Superior temporal gyrus (tissue), 1 donor: ENCODE measurements at regions not wholly inside any gene's neighbourhood (a gene's known extent, or its start where the extent isn't known, plus 50 kb on each side); places are given as distances from the start of the nearest gene placed in this dataset.
"Not testable (repeated sequence)": the region's sequence is repeated elsewhere in the genome, so short reads cannot be mapped to it uniquely, and the experiment has no call there.

Experiments used
- DNase-seq: peaks from one replicate; pipeline ENCODE4 v3.0.0-alpha.2; 2016; ENCODE audit errors: extremely low spot score

DNA sequence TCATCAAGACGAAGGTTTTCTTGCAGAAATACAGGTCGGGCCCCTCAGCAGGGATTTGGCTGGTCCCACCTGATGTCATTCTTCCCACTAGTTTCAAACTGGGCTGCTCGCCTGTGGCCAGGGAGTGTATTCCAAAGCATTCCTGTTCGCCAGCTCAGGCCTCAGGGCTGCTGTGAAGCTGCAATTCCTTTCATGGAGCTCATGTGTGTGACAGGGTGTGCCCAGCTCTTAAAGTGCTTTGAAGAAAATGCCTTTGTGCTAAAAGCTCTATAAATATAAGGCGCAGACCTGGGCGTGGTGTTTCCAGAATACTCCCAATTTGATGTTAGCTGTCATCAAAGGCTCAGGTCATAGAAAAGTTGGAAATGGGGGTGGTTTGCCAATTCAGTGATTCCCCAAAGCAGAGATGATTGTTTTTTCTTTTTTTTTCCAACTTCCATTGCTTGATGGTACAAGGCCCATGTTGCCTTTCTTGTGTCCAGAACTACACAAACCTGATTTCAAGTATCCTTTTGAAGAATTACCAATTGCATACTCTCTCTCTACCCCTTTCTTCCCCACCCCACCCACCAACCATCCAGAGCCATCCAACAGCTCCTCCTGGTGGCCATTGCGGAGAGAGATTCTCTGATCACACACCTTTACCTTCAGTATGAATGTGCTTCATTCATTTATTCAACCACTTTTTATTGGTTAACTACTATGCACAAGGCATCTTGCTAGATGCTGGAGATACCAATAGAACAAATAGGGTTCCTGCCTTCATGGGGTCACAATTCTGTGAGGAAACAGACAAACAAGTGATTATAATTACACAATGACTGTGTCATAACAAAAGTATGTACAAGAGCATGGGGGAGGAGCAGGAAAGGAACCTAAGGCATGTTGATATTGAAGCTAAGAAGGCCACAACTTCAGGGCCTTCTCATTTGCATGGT lies 297.3 kb upstream of the LYZL1 start:
- no peak for DNase-seq

DNA sequence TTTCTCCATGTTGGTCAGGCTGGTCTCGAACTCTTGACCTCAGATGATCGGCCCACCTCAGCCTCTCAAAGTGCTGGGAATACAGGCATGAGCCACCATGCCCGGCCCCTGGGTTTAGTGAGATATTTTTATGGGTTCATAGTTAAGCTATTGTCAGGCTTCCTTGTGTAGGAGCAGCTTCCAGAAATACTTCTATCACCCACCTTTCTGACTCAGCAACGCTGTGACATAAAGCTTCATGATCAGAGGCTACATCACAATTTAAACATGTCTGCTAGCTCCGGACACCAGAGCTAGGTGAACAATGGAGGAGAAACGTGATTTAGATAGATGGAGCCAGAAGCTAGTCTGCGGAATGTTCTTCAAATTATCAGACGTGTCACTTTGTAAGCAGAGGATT lies 295.8 kb upstream of the LYZL1 start:
- no peak for DNase-seq

DNA sequence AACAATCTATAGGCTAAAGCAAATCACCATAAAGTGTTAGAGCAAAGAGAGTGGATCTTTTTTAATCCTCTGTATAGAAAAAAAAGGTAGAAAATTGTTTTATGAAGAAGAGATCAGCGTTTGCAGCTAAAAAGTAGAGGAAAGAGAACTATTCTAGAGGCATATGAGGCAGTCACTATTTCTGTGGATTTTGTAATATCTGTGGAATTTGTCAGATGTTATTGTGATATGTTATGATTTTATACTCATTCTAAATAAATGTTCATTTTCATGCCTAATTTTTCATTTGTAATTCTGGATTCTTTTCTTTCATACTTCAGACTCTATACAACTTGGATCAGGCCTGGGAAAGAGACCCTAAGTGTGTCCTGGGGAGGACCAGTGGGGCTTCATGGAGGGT lies 295.0 kb upstream of the LYZL1 start:
- no peak for DNase-seq

DNA sequence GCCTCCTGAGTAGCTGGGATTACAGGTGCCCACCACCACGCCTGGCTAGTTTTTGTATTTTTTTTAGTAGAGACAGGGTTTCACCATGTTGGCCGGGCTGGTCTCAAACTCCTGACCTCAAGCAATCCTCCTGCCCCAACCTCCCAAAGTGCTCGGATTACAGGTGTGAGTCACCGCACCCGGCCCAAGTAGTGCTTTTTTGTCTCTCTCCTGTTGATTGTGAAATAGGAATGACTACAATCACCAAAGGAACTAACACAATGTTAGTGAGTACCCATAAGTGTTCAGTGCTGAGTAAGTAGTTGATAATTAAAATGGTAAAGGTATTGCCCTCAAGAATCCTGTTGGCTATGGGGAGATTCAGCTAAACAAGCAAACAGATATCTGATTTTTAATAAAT lies 294.1 kb upstream of the LYZL1 start:
- not testable (repeated sequence) for DNase-seq

DNA sequence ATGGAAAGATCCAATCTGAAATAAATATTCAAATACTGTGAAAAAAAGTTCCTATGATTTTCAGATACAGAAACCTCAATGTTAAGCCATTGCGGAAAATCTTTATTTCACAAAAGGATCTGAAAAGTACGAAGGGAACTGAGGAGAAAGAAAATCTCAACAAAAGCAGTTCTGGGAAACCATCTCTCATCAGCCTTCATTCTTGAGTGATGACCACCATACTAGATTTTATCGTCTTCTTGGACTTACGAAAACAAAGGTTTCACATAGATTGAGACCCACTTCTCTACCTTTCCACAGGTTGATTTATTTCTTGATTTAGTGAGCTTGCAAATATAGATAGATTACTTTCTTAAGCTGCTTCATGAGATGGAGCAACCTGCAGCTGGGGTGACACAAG lies 293.4 kb upstream of the LYZL1 start:
- DNase-seq, result no peak

DNA sequence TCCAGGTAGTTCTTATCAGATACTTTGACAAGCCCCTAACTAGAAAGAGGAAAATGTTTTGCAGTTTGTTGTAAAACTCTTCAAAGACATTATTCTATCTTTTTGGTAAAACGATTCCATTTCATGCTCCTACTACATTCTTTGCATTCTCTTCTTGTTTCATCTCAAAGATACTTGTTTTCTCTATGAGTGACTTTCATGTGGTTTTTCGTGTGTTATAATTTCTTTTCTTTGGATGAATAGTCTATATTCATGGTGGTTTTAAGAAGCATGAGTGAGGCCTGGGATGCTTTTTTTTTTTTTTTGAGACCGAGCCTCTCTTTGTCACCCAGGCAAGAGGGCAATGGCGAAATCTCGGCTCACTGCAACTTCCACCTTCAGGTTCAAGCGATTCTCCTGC lies 292.5 kb upstream of the LYZL1 start:
- DNase-seq, result no peak

DNA sequence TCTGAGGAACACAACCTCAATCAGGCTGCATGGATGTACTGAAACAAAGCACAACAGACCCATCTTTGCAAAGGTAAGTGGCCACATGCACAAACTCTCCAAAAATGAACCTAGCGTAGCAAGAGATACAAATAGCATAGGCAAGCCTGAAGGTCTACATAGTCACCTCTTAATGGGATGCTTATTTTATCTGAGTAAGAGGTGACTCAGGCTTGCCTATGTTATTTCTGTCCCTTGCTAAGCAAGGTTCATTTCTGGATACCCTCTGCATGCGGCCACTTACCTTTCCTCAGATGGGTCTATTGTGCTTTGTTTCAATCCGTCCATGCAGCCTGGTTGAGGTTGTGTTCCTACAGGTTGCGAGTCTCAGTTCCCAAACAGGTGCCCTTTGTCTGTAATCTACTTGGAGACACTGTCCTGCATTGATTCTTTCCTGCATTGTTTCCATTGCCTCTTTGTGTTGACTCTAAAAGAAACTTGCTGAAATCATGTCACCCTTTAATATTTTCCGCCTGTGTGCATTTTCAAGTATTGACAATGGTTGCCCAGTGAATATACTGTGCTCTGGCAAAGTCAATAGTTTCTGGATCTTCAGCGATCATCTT lies 291.8 kb upstream of the LYZL1 start:
- DNase-seq, result no peak

DNA sequence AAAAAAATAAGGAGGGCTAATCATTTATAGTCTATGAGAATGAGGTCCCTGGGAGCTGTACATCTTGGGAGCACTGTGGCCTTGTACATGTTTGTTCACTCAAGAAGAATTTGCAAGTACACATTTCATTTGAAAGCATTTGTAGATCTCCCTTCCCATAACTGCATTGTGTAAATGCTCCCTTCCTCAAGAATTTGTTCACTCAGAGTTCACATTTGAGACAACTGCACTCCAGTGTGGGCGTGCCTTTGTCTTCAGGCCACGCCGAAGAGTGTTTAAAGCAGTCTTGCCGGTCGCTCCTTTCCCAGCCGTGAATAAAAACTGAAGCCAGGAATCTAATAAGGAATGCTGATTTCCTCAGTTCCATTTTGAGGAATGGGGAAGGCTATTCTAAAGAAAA lies 291.1 kb upstream of the LYZL1 start:
- DNase-seq, result no peak

DNA sequence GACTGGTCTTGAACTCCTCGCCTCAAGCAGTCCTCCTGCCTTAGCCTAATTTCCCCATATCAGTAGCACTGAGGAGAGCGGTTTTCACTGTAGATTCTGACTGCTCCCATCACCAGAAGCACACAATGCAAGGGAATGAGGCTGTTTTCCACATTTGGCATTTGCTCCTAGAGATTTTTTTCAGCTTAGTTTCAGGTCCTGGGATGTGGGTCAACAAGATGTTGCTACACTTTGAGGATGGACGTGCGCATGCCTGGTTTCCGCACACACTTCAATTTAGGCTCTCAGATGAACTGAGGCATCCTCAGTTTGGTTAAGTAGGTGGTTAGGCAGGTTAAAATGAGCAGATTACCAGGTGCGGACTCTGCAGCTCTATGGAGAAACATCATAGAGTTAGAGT lies 287.1 kb upstream of the LYZL1 start:
- no peak for DNase-seq

DNA sequence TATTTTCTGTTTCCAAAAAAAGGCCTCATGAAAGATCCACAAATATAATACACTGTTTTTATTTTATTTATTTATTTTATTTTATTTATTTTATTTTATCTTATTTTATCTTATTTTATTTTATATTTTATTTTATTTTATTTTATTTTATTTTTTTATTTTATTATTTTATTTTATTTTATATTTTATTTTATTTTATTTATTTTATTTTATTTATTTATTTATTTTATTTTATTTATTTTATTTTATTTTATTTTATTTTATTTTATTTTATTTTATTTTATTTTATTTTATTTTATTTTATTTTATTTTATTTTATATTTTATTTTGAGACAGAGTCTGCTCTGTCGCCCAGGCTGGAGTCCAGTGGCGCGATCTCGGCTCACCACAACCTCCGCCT lies 285.9 kb upstream of the LYZL1 start:
- not testable (repeated sequence) for DNase-seq

DNA sequence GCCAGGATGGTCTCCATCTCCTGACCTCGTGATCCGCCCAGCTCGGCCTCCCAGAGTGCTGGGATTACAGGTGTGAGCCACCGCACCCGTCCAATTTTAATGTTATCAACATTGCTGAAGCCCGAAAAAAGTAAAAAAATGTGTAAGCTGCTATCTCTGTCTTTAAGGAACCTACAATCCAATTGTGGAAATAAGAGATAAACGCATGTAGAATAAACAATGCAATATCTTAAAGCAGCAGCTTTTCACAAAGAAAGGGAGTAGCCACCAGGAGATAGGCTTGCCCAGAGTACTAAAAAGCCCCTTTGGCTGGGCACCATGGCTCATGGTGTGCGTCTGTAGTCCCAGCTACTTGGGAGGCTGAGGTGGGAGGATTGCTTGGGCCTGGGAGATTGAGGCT lies 282.9 kb upstream of the LYZL1 start:
- DNase-seq, result no peak

DNA sequence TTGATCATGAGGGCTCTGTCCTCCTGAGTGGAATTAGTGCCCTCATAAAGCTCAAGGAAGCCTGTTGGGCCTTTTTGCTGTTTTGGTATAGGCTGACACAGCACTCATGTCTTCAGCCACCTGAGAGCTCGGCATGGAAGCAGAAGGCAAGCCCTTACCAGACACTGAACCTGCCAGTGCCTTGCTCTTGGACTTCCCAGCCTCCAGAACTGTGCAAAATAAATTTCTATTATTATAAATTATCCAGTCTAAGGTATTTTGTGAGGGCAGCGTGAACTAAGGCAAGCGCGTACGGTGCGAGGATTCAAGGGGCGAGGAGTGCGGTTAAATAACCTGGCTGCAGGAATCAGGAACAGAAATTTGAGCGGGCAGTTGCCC lies 281.5 kb upstream of the LYZL1 start:
- no peak for DNase-seq

DNA sequence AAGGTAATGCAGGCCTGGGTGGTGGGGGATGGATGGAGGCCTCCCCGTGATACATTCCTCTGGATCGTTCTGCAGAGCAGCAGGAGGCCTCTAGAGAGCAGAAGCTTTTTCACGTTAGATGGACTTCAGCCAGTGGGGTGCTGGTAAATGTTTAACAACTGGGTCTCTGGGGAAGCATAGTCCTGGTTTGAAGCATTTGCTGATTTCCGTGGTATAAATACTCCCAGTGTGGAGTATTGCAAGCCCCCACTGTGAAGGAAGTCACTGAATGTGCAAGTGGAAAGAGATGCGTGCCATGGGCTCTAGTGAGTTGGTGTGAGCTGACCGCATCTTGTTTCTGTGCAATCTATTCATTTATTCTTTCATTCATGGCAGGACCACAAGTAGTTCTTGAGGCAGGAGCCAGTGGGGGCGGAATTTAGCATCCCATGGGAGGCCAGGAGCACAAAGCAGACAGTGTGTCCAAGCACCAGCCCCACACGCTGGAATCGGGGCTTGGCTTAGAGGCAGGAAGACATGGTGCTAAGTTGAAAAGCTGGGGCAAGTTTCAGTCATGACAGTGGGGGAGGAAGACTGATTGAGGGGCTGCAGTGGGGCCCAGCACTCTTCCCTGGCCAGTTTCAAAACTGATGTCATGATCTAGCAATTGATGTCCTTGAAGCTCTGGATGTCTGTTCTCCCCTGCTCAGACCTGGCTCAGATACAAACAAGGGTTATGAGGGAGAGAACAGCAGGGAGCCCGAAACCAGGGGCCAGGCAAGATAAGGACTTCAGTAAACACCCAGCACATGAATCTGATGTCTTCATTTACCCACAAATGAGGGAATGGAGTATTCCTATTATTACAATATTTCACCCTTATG lies 280.9 kb upstream of the LYZL1 start:
- no peak for DNase-seq

DNA sequence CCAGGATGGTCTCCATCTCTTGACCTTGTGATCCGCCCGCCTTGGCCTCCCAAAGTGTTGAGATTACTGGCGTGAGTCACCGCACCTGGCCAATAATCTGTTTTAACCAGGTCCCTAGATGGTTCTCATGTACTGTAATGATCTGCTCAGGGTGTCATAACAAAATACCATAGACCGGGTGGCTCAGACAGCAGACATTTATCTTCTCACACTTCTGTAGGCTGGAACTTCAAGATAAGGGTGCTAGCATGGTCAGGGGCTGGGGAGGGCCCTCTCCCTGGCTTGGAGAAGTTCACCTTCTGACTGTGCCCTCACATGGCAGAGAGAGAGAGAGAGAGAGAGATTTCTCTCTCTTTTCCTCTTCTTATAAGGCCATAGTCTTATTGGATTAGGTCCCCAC lies 279.4 kb upstream of the LYZL1 start:
- DNase-seq, result no peak

DNA sequence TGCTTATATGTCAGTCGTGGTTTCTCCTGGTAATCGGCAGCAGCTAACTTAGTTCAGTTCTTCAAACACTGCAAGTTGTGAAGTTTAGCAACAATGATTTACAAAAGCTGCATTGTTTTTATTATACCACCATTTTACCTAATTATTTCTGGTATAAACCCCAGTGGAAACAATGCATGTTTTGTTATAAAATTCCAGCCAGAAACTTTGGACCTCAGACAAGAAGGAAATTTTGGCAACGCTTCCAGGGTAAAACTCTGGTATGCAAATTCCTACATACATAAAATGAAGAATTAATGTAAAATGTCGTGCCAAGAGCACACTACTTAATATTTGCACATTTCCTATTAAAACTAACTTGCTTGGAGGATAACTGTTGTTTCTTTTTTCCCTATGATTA lies 277.4 kb upstream of the LYZL1 start:
- no peak for DNase-seq

DNA sequence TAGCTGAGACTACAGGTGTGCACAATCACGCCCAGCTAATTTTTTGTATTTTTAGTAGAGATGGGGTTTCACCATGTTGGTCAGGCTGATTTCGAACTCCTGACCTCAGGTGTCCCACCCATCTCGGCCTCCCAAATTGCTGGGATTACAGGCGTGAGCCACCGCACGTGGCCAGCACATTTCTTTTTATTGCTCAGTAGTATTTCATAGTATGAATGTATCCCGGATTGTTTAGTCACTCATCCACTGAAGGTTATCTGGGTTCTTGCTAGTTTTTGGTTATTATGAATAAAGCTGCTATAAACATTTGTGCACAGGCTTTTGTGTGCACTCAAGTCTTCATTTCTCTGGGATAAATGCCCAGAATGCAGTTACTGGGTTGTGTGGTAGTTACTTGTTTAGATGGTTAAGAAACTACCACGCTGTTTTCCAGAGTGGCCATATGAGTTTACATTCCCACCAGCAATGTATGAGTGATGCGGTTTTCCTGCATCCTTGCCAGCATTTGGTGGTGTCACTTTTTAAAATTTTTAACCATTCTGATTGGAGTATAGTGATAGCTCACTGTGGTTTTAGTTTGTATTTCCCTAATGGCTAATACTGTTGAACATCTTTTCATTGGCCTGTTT lies 275.8 kb upstream of the LYZL1 start:
- DNase-seq, result no peak

DNA sequence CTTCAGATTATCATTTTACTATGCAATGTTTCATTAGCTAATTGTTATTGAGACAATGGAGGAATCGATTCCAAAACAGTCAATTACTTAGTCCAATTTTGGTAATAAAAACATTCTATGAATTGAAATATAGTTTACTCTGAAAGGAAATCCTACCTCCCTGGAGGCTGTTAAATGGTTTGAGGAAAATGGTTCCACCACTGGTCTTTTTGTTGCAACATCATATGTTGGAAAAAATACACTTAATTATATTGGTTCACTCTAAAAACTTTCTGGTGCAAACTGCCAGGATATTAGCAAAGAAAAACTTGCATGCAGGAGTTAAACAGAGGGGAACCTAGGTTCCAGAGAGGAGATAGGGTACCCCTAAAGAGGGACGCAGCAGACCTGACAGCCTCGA lies 267.3 kb upstream of the LYZL1 start:
- DNase-seq, result no peak

DNA sequence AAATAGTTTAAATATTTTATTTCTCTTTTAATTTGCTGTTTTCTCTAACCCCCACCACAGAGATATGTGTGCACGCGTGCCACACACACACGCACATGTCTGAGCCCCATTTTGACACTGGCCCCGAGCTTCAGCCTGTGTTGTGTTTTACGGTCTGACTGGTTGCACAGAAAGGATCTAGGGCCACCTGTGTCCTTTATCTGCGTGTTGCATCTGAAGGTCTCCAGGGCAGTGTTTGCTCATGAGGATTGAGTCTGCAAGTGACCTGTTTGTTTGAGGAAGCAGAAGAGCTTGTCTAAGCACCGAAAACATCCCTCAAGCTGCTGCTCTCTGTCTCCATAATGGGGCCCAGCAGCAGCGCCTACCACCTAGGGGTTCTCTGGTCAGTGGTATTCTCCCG lies 266.4 kb upstream of the LYZL1 start:
- DNase-seq, result no peak

DNA sequence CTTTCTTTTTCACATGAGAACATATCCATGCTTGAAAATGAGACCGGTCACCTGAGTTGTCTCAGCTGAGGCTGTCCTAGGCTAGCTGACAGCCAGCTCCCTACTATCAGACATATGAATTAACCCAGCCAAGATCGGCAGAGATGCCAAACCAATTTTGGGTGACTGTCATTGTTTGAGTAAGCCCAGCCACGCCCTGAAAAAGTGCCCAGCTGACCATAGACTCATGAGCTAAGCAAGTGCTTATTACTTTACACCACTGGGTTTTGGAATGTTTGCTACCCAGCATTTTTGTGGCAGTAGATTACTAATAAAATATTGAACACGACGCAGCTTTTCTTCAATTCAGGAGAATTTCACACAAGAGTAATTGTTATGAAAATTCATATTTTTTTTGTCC lies 265.2 kb upstream of the LYZL1 start:
- no peak for DNase-seq

DNA sequence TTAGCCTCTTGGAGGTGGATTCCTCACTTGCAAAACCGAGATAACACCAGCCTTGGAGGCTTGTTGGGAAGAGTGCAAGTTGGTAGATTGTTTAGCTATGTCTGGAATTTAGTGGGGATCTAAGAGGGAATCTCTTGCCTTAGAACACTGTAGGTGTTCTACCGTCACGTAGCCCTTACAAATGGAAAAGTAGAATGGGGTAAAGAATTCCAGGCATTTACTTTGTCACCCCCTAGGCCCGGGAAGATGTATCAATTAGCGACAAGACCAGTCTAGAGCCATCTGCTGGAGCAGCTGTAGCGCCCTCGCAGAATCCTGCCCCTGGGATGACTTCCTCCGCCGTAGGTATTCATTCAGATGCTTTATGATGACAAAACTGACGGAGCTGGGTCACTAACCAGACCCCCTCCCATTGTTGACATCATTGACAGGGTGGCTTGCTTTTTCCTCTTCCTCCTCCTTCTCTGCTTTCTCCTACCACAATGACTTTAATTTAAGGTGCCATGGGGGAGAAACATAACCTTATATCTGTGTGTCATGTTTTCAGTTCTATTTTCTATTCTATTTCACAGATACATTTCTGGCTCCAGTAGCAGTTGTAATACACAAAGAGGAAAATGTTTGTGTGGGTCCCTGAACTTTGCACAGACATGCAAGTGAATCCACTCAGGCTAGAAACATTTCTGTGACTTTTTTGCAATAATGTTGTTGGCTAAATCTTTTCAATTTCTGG lies 262.6 kb upstream of the LYZL1 start:
- DNase-seq, result no peak

DNA sequence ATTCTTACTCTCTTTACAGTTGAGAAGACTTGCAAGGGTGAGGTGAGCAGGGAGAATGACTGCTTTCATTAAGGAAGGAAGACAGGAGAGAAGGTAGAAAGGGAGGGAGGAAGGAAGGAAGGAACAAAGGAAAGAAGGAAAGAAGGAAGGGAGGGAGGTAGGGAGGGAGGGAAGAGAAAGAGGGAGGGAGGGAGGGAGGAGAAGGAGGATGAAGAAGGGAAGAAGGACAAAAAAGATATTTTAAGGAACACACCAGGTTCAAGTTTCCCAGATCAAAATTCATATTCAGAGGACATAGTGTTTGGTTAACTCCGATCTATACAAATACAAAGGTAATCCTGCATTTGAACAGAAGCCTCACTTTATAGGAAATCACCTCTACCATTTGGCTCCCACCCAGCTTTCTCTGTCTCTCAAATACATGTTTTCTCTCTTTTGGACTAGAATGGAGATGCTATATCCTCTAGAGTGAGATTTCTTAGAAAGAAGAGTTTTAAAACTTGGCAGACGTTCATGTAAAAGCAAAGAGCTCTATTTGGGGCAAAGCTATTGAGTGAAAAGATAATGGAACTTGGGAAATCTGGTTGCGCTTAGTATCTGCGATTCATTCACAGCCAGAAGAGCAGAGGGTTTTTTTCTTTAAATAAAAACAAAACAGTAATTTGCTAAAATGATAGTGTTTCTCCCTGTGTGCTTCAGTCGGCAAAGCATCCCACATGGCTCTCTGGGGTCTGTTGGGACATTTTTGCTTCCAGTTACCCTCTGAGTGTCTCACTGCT lies 261.9 kb upstream of the LYZL1 start:
- DNase-seq, result no peak
